ENCODE measurements at regions not wholly inside any gene's neighbourhood (a gene's known extent, or its start where the extent isn't known, plus 50 kb on each side); places are given as distances from the start of the nearest gene placed in this dataset.
"Not testable (repeated sequence)": the region's sequence is repeated elsewhere in the genome, so short reads cannot be mapped to it uniquely, and the experiment has no call there.

DNA sequence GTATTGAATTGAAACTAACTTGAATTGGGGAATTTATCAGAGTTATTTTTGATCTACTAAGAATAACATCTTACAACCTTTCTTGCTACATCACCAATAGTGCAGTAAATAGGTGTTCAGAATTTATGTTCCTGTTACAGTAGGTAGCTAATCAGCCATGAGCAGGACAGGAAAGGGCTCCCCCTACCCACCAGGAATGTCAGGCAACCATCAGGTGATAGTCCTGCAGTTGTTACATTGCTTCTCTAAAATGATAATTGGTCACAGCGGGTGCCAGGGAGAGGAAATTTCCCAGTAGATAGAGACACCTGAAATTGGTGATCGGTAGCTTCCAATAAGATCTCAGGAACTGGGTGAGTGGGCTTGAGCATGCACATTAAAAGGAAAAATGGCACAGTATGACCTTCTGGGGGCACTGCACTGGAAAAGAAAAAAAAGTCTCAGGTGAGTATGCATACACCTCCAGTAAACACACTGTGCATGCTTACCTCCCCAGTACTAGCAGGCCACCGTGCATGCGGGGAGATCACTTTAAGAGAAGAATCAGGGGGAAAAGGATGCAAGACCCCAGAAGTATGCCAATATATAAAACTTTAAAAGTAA lies 1092.0 kb upstream of the LRRTM1 start:
- DNase-seq = no peak

DNA sequence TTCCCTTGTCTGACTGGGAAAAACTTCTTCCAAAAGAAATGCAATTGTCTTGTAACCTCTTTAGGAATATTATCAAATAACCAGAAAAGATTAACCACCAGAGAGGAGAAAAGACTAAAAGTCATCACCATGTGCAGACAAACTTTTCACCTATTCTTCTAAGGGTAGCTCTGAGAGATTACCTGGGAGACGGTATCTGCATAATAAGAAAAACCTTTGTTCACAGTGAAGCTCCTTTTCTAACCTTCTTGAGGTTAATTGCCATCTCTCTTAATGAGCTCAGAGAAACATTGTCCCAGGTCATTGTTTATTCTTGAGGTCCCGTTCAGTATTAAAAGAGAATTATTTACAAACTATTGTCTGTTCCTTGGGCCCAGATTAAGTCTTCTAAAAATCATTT lies 1091.2 kb upstream of the LRRTM1 start:
- DNase-seq = no peak

- DNase-seq = no peak
Measured at GRCh38 chr2:81389203-81389602, 1084.7 kb upstream of the LRRTM1 start.

GRCh38 chr2:81363800-81364199 lies 1059.2 kb upstream of the LRRTM1 start:
- no peak for DNase-seq

GRCh38 chr2:81362468-81362867 lies 1057.9 kb upstream of the LRRTM1 start:
- not testable (repeated sequence) for DNase-seq

GRCh38 chr2:81355436-81355835 lies 1050.9 kb upstream of the LRRTM1 start:
- DNase-seq = no peak

GRCh38 chr2:81334046-81334445 lies 1029.5 kb upstream of the LRRTM1 start:
- no peak for DNase-seq

GRCh38 chr2:81328968-81329367 lies 1024.4 kb upstream of the LRRTM1 start:
- no peak for DNase-seq

GRCh38 chr2:81327911-81328310 lies 1023.4 kb upstream of the LRRTM1 start:
- DNase-seq = no peak

DNA sequence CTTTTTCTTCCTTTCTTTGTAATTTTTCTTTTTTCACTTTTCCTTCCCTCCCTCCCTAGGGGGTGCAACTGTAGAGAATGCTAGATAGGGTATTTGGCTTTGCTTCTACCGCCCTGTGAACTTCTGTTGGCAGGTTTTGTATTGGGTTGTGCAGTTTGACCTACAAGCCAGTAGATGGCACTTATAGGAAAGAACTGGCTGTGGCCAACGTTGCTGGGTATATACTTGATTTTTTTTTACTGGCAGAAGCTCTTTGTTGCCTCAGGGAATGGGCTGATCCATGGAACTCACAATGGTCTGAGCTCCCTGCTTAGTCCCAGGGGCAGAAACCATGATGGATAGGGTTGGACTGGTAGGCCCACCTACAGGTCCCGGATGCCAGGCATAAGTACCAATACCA lies 1019.5 kb upstream of the LRRTM1 start:
- no peak for DNase-seq

DNA sequence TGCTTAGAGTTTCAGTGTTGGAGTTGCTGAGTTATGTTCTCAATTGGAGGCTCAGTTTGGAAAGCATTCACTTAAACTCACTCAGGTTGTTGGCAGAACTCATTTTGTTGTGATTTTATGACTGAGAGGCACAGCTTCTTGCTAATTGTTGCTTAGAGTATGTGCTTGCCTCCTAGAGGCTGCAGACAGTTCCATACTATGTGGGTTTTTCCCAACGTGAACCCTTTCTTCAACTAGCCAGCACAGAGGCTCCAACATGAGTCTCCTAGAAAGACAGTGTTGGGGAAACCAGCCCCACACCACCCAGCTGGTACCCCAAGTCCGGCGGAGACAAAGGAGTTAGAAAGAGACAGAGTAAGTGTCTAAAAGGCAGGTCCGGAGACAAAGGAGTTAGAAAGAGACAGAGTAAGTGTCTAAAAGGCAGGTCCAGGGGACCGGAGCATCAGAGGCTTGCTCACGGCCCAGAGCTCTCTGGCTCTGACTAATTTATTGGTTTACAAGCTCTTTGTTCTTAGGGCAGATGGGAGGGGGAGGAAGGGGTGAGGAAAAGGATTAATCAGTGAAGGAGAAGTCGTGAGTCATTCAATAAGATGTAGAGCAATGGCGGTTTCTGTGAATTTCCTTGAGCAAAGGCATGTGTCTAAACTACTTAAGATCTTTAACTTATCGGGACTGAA lies 999.7 kb upstream of the LRRTM1 start:
- no peak for DNase-seq

GRCh38 chr2:81303321-81303720 lies 998.8 kb upstream of the LRRTM1 start:
- no peak for DNase-seq

DNA sequence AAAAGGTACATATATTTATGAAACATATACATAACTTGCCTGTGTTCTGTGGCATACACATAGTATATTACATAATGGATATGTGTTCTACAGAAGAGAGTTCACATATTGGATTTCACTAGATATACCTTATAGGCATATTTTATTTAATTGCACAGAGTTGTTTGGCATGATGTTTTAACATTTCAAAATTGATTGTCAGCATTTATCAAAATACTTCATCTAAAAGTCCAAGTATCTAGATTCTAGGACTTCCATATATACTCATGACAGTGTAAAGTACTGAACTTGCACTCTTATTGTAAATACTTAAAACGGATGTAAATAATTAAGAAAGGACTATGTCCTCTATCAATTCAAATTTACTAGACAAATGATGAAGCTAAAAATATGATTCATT lies 995.3 kb upstream of the LRRTM1 start:
- DNase-seq = no peak

DNA sequence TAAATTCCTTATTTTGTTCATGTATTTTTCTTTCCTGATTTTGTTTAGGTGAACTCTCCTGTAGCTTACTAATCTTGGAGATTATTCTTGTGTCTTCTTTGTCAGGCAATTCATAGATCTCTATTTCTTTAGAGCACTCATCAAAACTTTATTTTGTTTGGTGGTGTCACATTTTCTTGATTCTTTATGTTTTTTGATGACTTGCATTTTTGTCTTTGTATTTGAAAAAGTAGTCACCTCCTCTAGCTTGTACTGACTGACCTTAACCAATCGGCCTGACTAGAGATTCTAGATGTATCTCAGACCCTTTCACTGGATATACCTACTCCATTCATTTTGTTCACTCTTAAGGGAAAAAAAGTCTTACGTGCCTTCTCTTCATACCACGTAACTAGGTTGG lies 986.3 kb upstream of the LRRTM1 start:
- no peak for DNase-seq

- no peak for DNase-seq
Measured at GRCh38 chr2:81283081-81283480, 978.5 kb upstream of the LRRTM1 start.

- no peak for DNase-seq
Measured at GRCh38 chr2:81282151-81282769, 977.7 kb upstream of the LRRTM1 start.

DNA sequence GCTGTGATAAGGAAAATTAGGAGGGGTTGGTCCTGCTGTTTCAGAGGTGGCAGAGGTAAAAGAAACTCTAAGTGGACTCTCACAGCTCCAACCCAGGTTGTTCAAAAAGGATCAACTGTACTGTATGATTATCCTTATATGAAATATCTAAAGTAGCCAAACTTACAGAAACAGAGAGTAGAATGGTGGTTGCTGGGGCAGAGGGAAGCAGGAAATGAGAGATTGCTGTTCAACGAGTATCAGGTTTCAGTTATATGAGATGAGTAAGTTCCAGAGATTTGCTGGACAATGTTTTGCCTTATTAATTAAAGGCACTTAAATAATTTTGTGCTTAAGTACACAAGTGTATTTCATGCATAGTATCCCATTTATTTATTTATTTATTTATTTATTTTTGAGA lies 972.0 kb upstream of the LRRTM1 start:
- no peak for DNase-seq

DNA sequence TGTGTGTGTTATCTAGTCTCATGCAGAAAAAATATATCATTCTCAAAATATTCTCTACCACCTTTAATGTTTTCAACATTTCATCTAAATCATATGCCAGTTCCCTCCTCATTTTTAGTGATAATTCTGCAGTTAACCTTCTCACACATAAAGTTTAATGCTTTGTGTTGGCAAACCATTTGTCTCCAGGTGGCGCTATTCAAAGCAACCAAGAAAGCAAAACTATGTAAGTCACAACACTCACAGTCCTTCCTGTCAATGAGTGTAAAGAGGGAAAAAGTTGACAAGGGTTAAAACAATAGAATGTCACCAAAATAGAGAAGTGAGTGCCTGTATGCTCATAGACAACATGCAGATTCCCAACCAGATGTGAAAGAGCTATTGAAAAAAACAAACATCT lies 961.6 kb upstream of the LRRTM1 start:
- DNase-seq = no peak

- DNase-seq = no peak
Measured at GRCh38 chr2:81263989-81264388, 959.4 kb upstream of the LRRTM1 start.

GRCh38 chr2:81260320-81260719 lies 955.8 kb upstream of the LRRTM1 start:
- no peak for DNase-seq

DNA sequence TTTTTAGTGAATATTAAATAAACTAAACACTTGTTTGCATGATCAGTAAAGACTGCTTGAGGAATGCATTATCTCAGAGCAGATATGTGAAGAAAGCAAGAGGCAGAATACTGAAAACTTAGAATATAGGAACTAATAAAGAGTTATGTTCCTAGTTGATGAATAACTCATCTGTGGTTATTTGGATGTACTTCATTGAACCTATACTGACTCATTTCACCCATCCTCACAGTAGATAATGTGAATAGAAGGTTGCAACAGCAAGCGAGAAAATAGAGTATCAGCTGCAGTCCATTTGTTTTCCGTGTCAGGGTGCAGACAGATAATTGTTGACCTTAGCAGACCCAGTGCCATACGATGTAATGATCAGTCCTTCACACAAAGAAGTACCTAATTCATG lies 945.7 kb upstream of the LRRTM1 start:
- DNase-seq = no peak

GRCh38 chr2:81249152-81249551 lies 944.6 kb upstream of the LRRTM1 start:
- DNase-seq = no peak

DNA sequence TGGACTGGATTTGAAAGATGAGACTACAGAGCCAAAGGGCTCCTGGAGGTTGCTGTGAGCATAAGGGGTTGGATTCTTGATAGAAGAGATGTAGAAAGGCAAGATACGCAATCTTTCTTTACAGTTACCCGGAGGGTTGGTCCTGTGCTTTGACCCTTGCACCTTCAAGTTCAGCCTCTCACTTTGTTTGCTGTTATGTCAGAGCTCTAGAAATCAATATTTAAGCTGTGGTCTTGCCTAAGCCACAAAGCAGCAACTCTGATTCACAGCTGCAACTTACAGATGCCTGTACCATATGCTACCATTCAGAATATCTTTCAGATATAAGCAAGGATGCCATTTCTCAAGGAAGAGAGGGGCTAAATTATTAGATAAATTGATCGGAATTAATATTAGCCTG lies 943.1 kb upstream of the LRRTM1 start:
- no peak for DNase-seq

- no peak for DNase-seq
Measured at GRCh38 chr2:81242501-81242900, 937.9 kb upstream of the LRRTM1 start.

- DNase-seq = no peak
Measured at GRCh38 chr2:81238462-81238861, 933.9 kb upstream of the LRRTM1 start.
